ENCODE measurements at regions not wholly inside any gene's neighbourhood (a gene's known extent, or its start where the extent isn't known, plus 50 kb on each side); places are given as distances from the start of the nearest gene placed in this dataset.
A peak's percentile ranks its signal among the peaks of the same experiment; 100 is the strongest.

- H3K4me3 ChIP-seq (ENCODE audit: low read depth, low read length) = no peak overlapping the region
- DNase-seq (ENCODE audit: low read depth) = no peak
- TF ChIP-seq POLR2A (IDR thresholded peaks at IDR 0.05; ENCODE audit: extremely low read depth, insufficient read length) (no peak), MYC (IDR thresholded peaks at IDR 0.05; ENCODE audit: low read depth, low read length) (no peak), CTCF (IDR thresholded peaks at IDR 0.05; ENCODE audit: low read depth, low read length) (no peak), MAX (IDR thresholded peaks at IDR 0.05; ENCODE audit: low read depth, low read length) (no peak)
Measured at GRCh38 chr9:79862921-79863890, 291.4 kb downstream of the TLE4 start.

- DNase-seq (ENCODE audit: low read depth) = peak; percentile 9
Measured at GRCh38 chr9:79858508-79858907, 286.7 kb downstream of the TLE4 start.

GRCh38 chr9:79857188-79857587 is 285.4 kb downstream of the TLE4 start:
- TF ChIP-seq MAX (IDR thresholded peaks at IDR 0.05; ENCODE audit: low read depth, low read length) (no peak), POLR2A (IDR thresholded peaks at IDR 0.05; ENCODE audit: extremely low read depth, insufficient read length) (no peak), CTCF (IDR thresholded peaks at IDR 0.05; ENCODE audit: low read depth, low read length) (no peak), MYC (IDR thresholded peaks at IDR 0.05; ENCODE audit: low read depth, low read length) (no peak)
- H3K4me3 ChIP-seq (ENCODE audit: low read depth, low read length) = no peak overlapping the region
- no peak for DNase-seq (ENCODE audit: low read depth)

More at GRCh38 chr9:79858508-79858907, 286.7 kb downstream of the TLE4 start:
- no peak overlapping the region for H3K4me3 ChIP-seq (ENCODE audit: low read depth, low read length)
- no peak for TF ChIP-seq MYC (IDR thresholded peaks at IDR 0.05; ENCODE audit: low read depth, low read length)
- no peak for TF ChIP-seq POLR2A (IDR thresholded peaks at IDR 0.05; ENCODE audit: extremely low read depth, insufficient read length)
- no peak for TF ChIP-seq MAX (IDR thresholded peaks at IDR 0.05; ENCODE audit: low read depth, low read length)

GRCh38 chr9:79847074-79847473 is 275.3 kb downstream of the TLE4 start:
- H3K4me3 ChIP-seq (ENCODE audit: low read depth, low read length) = no peak overlapping the region
- DNase-seq (ENCODE audit: low read depth) = no peak
- TF ChIP-seq MAX (IDR thresholded peaks at IDR 0.05; ENCODE audit: low read depth, low read length) (no peak), MYC (IDR thresholded peaks at IDR 0.05; ENCODE audit: low read depth, low read length) (no peak), POLR2A (IDR thresholded peaks at IDR 0.05; ENCODE audit: extremely low read depth, insufficient read length) (no peak), CTCF (IDR thresholded peaks at IDR 0.05; ENCODE audit: low read depth, low read length) (no peak)

GRCh38 chr9:79829566-79830302 is 258.0 kb downstream of the TLE4 start:
- no peak for DNase-seq (ENCODE audit: low read depth)
- TF ChIP-seq CTCF (IDR thresholded peaks at IDR 0.05; ENCODE audit: low read depth, low read length) (no peak), MYC (IDR thresholded peaks at IDR 0.05; ENCODE audit: low read depth, low read length) (no peak), MAX (IDR thresholded peaks at IDR 0.05; ENCODE audit: low read depth, low read length) (no peak), POLR2A (IDR thresholded peaks at IDR 0.05; ENCODE audit: extremely low read depth, insufficient read length) (no peak)

More at GRCh38 chr9:79829566-79830302, 258.0 kb downstream of the TLE4 start:
- no peak overlapping the region for H3K4me3 ChIP-seq (ENCODE audit: low read depth, low read length)
